BJ (cell line): ENCODE measurements at regions not wholly inside any gene's neighbourhood (a gene's known extent, or its start where the extent isn't known, plus 50 kb on each side); places are given as distances from the start of the nearest gene placed in this dataset.

Source experiments
- CTCF ChIA-PET: fragments of 350-600 bp; formaldehyde crosslinking; extraction: SDS; loops from one replicate; lab custom pipeline; 2021; ENCODE audit warnings: antibody characterized with exemption, inconsistent platforms; lab: Yijun Ruan, JAX
- POLR2A ChIA-PET: fragments of 300-600 bp; sonication (Branson Sonifier 250); formaldehyde crosslinking; extraction: SDS; loops from one replicate; lab custom pipeline; 2021; ENCODE audit warnings: antibody characterized with exemption; lab: Charles Lee
- DNase-seq: peaks from one replicate; pipeline ENCODE4 v3.0.0-alpha.2; 2011; ENCODE audit warnings: low read depth
- H3K27me3 ChIP-seq: 2 replicates; pipeline ENCODE4 v1.6.0; 2011; ENCODE audit warnings: low read length; ENCODE audit not compliant: control insufficient read depth, insufficient read depth
- H3K36me3 ChIP-seq: 2 replicates; pipeline ENCODE4 v1.5.1; 2011; ENCODE audit warnings: low read length; ENCODE audit not compliant: control insufficient read depth, insufficient read depth
- H3K4me3 ChIP-seq: 2 replicates; pipeline ENCODE4 v1.5.1; 2011; ENCODE audit warnings: low read depth, mild to moderate bottlenecking, control low read depth, low read length
- CTCF ChIP-seq: IDR thresholded peaks from 2 replicates; pipeline ENCODE4 v1.5.1; 2011; ENCODE audit warnings: low read depth, mild to moderate bottlenecking, control low read depth, inconsistent platforms, low read length, moderate library complexity; ENCODE audit not compliant: insufficient read depth

GRCh38 chr11:116189408-116190170 is 583.2 kb downstream of the BUD13 start:
- no peaks in the 10 kb centered on the region for H3K27me3 ChIP-seq
- no peak for DNase-seq
- ChIA-PET CTCF (no interaction called here), POLR2A (no interaction called here)
- H3K4me3 ChIP-seq, result no peak overlapping the region
- H3K36me3 ChIP-seq, result no peaks in the 10 kb centered on the region
- TF ChIP-seq CTCF, result no peak

GRCh38 chr11:116188350-116188749 is 584.4 kb downstream of the BUD13 start:
- CTCF ChIA-PET, result no interaction called here
- no peak for TF ChIP-seq CTCF
- Histone ChIP-seq H3K27me3 (no peaks in the 10 kb centered on the region), H3K4me3 (no peak overlapping the region), H3K36me3 (no peaks in the 10 kb centered on the region)
- POLR2A ChIA-PET, result no interaction called here
- no peak for DNase-seq

GRCh38 chr11:116187026-116187425 is 585.8 kb downstream of the BUD13 start:
- no peak for TF ChIP-seq CTCF
- DNase-seq, result no peak
- ChIA-PET POLR2A (no interaction called here), CTCF (interaction anchor here (1.4 kb wide), 1 partner anchor 9 kb away, joined by 3 read pairs; no protein-coding TSS in a partner anchor)
- Histone ChIP-seq H3K36me3 (no peaks in the 10 kb centered on the region), H3K27me3 (no peaks in the 10 kb centered on the region), H3K4me3 (no peak overlapping the region)

- Histone ChIP-seq H3K36me3 (no peaks in the 10 kb centered on the region), H3K4me3 (no peak overlapping the region), H3K27me3 (no peaks in the 10 kb centered on the region)
- ChIA-PET POLR2A (no interaction called here), CTCF (no interaction called here)
- no peak for TF ChIP-seq CTCF
- DNase-seq, result no peak
These were observed 587.2 kb downstream of the BUD13 start for GRCh38 chr11:116185551-116185950.

GRCh38 chr11:116184763-116185162 is 588.0 kb downstream of the BUD13 start:
- TF ChIP-seq CTCF, result no peak
- POLR2A ChIA-PET, result no interaction called here
- Histone ChIP-seq H3K36me3 (no peaks in the 10 kb centered on the region), H3K27me3 (no peaks in the 10 kb centered on the region), H3K4me3 (no peak overlapping the region)
- CTCF ChIA-PET, result interaction anchor here (0.9 to 1.4 kb wide), 2 partner anchors 13 to 1410 kb away, joined by 3 to 4 read pairs; no protein-coding TSS in a partner anchor
- no peak for DNase-seq
